NCI-H345 (cell line): ENCODE measurements at regions not wholly inside any gene's neighbourhood (a gene's known extent, or its start where the extent isn't known, plus 50 kb on each side); places are given as distances from the start of the nearest gene placed in this dataset.

ENCODE experiments used
- DNase-seq: peaks from one replicate; lab custom pipeline; 2025; lab: John Stamatoyannopoulos, UW

DNA sequence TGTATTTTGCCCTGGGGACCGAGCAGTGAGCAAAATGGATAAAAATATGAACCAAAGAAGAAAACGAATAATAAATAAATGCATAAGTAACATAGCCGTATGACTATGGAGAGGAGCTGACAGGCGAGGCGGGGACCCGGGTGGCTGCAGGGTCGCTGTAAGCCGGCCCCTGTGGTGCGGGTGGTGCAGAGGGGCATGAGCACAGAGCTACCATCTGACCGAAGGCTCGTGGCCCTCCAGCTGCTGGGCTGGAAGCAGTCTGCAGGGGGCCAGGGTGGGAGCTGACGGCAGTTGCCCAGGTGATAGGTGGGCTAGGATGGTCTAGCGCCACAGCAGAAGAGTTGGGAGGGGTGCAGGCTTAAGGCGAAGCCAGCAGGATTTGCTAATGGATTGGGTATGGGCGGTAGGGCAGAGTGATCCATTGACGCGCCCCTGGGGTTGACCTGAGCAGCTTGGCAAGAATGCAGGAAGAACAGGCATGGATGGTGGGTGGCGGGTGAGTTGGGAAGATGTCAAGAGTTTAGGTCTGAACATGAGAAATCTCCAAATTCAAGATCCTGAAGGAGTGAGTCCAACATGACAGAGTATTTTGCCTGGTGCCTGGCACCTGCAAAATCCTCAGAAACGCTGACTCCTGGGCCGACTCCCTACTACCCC, 228.0 kb downstream of the FOXL1 start:
- DNase-seq: no peak

DNA sequence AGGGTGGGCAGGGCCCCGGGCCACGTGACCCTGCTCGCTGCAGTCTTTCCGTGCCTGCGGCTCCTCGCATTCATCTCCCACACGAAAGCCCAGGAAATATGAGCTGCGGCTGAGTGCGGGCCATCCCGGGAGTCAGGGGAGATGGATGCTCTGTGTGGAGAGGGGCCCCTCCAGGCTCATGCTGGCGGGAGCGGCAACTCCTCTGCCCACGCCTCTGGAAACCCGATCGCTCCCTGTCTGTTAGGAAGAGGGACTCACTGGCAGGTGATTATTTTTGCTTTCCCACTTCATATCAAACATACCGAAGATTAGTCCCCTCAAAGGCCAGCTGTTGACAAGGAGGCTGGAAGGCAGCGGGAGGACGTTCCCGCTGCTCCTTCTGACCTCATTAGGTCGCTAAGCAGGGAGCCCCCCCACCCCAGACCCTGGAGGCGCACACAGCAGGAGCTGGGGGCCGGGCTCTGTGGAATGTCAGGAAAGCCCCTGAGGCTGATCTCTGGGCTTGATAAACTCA, 228.5 kb downstream of the FOXL1 start:
- DNase-seq: no peak

DNA sequence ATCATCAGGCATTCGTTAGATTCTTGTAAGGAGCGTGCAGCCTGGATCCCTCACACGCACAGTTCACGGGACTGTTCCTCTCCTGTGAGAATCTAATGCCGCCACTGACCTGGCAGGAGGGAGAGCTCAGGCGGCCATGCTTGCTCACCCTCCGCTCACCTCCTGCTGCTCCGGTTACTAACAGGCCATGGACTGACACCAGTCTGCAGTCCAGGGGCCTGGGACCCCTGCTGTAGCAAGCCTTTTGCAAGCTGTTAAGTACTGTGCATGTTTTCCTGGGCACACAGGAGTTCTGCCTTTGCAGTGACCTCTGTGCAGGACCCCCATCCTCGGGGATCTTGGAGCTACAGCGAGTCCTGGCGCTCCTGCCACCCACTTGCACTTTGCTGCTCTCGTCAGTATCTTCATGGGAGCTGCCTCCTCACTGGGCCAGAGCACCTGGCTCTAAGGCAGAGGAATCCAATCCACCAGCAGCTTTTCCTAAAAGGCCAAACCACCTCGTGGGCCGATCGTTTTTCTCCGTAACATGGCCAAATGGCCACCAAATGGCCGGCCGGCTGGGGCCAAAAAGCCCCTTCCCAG, 230.6 kb downstream of the FOXL1 start:
- DNase-seq: no peak

DNA sequence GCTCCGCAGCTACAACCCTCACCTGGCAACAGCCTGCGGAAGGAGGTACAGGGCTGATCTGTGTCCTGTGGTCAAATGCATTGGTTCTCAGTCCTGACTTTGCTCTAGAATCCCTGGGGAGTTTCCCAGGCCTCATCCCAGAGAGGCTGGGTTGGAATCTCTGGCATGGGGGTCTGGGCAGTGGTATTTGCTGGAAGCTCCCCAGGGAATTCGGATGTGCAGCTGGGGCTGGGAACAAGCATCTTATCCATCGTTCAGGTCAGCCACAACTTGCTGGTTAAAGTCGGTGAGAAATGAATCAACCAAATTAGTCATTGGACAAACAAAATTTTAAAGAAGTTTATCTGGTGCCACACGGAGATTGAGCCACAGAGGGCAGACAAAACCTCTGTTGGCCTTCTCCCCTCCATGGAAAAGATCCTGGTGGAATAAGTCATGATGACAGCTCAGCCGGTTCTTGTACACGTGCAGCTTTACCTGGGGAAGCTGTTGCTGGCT, 231.2 kb downstream of the FOXL1 start:
- DNase-seq: no peak

DNA sequence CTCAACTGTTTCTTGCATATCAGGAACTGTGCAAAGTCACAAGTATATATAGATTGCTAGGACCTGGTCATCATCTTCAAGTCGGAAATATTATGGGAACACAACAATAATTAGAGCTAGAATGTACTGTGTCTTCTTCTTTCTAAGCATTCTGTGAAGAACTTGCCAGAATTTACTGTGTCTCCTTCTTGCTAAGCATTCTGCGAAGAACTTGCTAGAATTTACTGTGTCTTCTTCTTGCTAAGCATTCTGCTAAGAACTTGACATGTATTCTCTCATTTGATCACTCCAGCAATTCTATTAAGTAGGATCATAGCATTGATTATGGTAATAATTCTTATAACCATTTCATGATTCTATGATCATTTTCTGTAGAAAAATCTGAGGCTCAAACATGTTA, 231.7 kb downstream of the FOXL1 start:
- DNase-seq: no peak

DNA sequence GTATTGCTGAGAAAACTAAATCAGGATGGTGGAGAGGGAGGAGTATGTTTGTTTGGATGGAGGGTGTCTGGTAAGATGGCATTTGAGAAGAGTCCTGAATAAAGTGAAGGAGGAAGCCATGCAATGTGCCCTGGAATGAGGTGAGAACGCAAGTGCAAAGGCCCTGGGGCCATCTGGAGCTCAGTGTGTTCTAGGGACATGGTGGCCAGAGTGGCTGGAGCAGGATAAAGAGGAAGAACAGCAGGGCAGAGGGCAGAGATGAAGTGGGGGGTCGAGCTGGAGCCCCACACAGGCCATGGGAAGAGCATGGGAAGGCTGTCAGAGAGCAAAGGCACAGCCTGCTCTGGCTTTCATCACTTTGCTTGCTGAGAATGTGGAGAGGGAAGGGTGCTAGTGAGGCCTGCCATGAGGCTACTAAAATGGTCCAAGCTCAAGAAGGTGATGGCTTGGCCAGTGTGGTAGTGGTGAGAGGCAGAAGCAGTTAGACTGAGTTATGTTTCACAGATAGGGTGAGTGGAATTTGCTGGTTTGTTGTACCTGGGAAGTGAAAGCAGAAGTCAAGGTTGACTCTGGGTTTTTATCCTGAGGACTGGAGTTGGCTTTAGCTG, 234.1 kb downstream of the FOXL1 start:
- DNase-seq: no peak

DNA sequence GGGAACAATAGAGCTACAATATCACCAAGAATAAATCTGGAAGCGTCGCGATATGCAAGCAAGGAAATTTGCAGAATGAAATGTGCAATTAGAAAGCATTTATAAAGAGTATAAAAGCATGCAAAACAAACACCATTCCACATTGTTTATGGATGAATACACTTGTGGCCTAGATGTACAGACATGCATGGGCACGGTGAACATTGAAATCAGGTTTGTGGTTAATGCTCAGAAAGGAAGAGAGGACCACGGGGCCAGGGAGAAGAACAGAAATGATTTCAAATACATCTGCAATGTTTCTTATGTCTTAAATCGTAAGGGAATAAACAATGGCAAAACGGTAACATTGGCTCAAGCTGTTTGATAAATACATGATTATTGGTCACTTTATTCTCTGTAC, 235.9 kb downstream of the FOXL1 start:
- DNase-seq: no peak

DNA sequence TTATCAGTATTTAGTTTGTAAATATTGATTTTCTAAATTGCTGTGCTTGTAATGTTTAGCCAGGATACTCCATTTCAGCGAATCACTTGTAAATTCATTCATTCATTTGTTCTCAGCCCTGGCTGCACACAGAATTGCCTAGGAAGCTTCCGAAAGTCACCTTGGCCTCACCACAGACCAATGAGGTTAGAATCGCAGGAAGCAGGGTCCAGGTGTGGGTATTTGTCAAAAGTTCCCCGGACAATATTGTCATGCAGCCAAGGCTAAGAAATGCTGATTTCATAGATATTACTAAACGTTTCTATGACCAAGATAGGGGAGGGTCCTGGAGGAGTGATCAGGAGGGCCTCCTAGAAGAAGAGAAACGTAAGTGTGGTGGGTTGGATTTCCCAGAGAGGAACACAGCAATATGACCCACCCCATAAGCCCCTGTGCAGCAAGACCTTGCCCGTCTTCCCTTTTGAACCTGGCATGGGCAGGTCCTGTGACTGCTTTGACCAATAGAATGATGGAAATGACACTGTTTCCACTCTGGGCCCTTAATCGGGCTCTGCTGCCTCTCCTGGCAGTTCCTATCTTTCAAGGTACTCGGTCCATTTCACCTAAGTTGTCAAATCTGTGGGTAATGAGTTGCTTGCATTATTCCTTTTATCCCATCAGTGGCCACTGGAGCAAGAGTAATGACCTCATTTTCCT, 238.7 kb downstream of the FOXL1 start:
- DNase-seq: no peak

DNA sequence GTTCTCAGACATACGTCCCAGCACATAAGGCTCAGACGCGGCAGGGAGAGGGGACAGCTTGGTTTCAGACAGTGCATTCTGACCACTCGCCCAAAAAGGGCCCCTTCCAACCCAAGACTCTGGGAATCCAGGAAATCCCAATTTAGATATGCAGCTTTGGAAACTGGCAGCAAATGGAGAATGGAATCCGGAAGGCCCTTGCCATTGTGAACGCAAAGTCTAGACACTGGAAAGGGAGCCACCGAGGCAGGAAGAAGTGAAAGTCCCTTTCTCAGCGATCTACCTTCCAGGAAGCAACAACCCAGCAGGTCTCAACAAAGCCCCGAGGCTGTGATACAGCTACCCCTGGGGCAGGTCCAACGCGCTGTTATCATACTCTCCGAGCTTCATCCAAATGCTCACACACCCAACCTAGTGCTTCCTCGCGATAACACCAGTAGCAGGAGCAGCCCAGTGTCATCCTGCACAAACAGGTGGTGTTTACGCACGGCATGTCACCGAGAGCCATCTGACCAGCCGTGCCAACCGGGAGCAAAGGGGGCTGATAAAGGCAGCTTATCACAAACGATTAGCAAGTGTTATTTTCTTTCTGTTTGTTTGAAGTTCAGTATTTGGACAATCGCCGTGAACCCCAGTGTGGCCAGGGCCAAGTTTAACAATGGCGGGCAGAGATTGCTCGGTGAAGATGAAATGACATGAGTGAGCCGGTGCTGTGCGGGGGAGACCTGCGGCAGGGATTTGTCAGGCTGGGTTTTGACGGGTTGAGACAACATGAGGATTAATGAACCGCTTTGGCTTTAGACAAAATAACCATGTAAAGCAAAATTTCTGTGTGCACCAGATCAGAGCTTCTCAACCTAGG, 240.6 kb downstream of the FOXL1 start:
- no peak for DNase-seq

DNA sequence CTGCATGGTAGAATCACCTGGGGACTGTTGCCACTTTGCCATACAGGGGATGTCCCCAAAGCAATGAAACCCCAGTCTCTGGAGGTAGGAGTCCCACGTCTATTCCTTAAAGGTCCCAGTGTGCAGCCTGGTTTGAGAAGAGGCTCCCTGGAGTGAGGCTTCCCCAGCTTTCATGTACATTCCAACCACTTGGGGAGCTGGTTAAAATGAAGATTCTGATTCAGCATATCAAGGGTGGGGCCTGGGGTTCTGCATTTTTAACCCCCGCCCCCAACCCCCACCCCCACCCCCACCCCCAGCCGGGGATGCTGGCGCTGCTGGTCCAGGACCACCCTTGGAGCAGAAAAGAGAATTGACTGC, 241.2 kb downstream of the FOXL1 start:
- no peak for DNase-seq

DNA sequence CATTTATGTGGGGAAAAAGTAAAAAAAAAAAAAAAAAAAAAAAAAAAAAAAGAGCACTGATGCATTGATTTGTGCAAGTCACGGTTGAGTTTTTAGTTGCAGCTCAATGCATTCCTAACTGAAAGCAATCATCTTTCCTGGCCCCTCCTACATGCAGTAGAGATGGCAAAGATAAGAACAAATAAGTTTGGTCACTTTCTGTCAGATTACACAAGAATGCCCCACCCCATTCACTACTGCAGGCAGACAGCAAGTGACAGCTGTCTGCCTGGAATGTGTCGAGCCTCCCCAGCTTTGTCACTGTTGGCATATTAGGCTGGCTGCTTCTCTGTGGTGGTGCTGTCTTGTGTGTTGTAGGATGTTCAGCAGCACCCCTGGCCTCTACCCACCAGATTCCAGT, 243.5 kb downstream of the FOXL1 start:
- no peak for DNase-seq

DNA sequence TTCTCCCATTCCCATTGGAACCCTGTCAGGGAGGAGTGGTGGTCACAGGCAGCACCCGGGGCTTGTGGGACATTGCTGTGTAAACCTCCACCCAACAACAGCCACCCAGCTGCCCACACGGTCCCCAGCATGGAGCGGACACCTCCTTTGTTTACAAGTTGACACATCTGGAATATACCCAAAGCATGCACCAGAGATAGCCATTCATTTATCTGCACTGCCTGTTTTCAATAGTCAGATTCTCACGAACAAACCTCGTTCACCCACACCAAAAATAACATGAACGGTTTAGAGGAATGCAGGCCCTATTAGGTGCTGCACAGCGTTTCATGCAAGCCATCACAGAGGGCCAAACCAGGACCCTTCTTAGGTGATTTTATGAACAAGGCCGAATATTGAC, 244.8 kb downstream of the FOXL1 start:
- DNase-seq: no peak

DNA sequence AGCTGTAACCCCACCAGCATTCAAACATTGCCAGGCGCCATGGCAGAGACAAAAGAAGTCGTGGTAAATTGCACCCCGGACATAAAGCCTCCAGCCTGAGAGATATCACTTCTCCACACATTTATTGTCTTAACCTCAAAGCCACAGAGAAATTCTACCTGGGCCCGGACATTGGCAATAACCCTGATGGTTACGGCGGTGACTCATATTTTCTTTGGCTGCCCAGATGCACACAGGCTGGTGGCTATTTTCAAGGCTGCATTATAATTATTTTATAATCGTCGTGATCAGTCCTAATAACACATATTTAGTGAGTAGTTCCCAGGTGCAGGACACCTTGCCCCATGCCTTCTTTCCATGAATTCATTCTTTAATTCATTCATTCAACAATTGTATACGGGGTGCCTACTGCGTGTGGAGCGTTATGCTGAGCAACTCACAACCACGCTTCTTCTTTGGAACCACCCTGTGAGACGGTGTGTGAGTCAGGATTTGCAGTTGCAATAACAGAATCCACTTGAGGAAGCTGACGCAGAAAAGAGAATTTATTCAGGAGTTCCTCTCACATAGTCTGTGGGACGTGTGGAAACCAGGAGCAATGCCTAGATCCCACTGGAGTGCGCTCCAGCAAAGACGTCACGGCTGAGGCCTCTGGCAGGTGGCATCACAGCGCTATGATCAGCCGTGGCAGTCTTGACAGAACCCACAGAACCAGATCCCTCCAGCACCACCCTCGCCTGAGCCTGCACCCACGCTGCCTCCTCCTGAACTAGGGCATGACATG, 245.7 kb downstream of the FOXL1 start:
- DNase-seq: no peak

DNA sequence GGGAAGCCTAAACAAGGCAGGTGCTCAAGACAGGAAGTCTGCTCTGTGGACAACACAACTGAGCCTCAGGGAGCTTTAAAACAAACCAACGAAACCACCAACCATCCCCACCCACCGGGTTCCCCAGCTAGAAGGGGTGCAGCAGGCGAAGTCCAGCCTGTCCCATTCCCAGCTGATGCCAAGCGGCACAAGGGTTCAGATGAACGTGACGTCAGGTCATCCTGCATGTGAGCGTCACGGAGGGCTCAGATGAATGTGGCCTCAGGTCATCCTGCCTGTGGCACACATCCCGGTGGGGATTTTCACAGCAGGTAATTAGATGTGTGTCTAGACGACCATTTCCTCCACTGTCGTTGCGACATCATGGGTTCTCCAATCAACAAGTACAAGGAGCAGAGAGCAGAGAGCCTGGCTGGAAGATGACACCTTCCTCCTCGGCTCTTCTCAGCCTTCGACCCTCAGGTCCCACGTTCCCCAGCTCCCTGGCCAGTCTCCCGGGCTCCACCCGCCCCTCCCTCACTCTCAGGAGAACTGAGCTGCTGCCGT, 246.5 kb downstream of the FOXL1 start:
- DNase-seq: no peak

DNA sequence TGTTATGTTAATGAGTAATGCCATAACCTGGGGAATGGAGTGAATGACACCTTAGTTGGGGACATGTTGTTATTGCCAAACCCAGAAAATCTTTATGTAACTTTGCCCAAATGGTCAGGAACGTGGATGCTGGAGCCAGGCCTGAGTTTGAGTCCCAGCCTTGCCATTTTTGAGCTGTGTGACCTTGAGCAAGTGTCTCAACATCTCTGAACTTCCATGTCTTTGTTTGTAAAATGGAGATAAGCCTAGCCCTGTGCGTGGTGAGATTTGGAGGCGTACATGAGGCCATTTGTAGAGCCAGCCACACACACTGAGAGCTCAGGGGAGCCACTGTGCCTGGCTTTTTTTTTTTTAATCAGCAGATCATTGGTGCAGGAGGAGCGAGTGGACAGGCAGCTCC, 247.3 kb downstream of the FOXL1 start:
- DNase-seq: no peak

DNA sequence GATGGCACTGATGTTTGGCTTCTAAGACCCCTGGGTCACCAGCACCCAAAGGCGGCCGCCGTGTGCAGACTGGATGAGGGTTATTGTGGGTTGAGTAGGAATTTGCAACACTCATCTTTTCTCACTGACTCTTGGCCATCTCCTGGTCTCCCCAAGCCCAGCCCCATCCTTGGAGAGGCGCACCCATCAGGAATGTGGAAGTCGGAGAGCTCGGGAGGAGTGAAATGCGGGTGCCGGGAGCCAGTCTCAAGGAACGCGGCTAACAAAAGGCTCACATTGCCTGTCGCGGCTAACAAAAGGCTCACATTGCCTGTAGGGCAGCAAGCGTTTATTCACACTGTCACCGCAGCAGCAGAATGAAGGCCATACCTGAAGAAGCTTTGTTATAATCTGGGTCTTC, 248.6 kb downstream of the FOXL1 start:
- no peak for DNase-seq

DNA sequence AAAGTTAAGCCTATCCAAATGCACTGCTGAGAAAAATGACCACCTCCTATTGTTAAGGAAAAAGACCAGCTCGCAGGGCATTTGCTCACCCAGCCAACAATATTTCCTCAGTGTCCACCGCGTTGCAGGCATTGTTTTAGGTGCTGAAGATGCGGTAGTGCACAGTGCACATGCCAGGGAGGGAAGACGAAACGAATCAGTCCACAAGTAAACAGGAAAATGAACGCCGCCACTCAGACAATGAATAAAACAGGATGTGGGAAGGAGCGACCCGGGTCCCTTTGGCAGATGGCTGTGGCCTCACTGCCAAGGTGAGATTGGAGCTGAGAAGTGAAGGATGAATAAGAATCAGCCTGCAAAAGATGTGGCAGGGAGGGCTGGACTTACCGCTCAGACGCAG, 249.2 kb downstream of the FOXL1 start:
- no peak for DNase-seq

DNA sequence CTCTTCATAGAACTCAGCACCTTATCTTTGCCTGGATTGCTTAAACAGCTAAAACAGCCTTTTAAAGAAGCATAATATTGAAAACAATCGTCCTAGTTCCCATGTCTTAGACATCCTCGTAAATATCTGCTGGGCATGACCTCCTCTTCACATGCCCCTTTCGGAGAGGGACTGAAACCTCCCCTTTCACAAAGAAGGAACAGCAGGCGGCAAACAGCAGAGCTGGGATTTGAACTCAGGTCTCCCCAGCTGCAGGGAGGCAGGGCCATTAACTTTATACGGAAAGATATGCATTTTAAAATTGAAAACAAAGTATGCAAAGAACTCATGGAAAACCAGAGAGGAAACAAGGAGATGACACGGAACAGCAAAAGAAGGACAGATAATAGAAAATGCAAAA, 249.9 kb downstream of the FOXL1 start:
- no peak for DNase-seq

DNA sequence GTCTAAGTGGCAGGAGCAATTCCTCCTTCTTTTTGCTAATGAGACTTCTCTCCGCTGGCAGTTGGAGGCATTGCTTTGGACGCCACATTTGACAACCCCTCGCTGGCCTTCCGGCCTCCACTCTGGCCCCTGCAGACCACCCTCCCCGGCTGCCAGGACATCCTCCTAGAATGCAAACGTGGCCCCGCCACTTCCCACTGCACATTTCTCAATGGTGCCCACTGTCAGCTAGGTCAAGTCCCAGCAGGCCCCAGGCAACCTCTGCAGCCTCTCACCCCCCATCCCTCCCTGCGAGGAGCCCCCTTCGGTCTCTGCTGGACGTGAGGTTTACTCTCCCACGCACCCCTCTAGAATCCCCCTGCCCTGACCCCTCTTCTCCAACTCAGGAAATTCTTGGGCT, 250.3 kb downstream of the FOXL1 start:
- DNase-seq: no peak

DNA sequence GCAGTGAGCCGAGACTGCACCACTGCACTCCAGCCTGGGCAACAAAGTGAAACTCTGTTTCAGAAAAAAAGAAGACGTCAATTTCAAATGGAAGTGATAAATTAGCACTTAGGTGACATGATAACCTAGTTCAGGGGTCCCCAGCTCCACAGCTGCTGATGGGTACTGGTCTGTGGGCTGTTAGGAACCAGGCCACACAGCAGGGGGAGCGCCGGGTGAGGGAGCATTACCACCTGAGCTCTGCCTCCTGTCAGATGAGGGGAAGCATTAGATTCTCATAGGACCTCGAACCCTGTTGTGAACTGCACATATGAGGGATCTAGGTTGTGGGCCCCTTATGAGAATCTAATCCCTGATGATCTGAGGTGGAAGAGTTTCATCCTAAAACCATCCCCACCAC, 253.0 kb downstream of the FOXL1 start:
- DNase-seq: no peak

DNA sequence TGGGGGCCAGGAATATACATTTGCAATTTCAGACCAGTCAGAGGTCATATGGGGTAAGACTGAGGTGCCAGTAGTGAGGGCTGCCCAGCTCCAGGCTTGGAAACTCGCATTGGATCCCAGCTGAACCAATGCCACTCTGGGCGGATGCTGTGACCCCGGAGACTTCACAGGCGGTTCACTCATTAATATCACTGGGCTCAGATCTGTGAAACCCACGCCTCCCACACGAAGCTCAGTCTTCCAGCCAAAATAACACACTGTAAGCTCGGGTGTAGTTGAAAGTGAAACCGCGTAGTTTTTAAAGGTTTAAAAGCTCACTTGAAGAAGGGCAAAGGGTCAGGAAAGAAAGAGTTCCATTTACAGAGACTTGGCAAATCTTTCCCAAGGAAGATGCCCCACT, 254.8 kb downstream of the FOXL1 start:
- no peak for DNase-seq
